ENCODE measurements at regions not wholly inside any gene's neighbourhood (a gene's known extent, or its start where the extent isn't known, plus 50 kb on each side); places are given as distances from the start of the nearest gene placed in this dataset.
"Not testable (repeated sequence)": the region's sequence is repeated elsewhere in the genome, so short reads cannot be mapped to it uniquely, and the experiment has no call there.

DNA sequence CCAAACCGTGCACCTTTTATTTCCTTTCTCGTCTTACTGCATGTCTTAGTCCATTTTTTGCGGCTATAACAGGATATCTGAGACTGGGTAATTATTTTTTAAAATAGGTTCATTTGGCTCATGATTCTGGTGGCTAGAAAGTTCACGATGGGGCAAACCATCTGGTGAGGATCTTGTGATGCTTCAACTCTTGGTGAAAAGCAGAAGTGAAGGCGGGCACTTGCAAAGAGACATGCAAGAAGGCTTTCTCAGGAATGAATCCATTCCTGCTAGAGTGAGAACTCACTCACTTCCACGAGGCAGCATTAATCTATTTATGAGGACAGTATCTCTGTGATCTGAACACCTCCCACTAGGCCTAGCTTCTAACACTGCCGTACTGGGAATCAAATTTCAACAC is 327.1 kb upstream of the RBMS1 start:
- DNase-seq, result no peak

DNA sequence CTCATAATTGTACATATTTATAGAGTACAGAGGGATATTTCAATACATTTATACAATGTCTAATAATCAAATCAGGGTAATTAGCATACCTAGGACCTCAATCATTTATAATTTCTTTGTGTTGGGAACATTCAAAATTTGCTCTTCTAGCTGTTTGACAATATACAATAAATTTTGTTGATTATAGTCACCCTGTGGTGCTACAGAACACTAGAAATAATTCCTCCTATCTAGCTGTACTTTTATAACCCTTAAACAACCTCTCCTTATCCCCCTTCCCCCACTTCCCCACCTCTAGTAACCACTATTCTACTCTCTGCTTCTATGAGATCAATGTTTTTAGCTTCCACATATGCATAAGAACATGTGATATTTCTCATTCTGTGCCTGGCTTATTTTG is 328.4 kb upstream of the RBMS1 start:
- no peak for DNase-seq

DNA sequence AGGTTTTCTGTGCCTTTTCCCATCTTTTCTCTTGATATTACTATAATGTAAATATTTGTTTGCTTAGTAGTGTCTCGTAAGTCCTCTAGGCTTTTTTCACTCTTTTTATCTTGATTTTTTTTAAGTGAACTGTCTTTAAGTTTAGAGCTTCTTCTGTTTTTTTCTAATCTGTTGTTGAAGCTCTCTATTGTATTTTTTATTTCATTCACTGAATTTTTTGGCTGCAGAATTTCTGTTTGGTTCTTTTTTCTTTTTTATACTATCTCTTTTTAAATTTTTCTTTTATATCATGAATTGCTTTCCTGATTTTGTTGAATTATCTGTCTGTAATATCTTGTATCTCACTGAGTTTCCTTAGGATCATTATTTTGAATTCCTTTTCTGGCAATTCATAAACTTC is 331.8 kb upstream of the RBMS1 start:
- DNase-seq, result no peak

DNA sequence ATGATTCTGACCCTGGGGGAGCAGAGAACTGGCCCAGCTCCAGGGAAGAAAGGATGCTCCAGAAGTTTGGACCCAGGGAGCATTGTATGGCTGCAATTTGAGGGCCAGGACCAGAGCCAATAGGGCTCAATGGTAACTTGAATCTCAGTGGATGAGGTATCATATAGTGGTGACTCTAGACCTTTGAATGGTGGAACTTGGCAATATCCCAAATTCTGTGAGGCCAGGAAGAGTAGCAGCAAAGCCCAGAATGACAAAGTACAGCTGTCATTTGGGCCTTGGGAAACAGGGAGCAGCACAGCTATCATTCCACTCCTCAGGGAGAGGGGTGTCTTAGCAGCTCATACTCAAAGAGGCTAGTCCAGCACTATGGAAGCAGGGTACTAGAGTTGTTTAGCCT is 332.9 kb upstream of the RBMS1 start:
- no peak for DNase-seq

DNA sequence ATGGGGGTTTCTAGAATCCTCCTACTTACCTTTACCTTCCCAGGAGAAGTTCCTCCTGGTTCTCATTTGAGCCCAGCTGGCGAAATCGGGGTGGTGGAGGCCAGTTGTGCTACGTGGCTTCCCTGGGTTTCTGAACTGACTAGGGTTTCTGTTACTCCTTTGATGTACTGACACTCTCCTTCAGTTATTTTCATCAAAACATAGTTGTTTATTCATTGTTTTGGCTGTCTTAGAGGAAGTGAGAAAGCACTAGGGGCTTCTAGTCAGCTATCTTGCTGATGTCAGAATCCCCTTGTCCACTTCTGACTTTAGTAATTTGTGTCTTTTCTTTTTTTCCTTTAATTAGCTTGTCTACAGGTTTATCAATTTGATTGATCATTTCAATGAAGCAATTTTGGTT is 332.2 kb upstream of the TANK start:
- no peak for DNase-seq

DNA sequence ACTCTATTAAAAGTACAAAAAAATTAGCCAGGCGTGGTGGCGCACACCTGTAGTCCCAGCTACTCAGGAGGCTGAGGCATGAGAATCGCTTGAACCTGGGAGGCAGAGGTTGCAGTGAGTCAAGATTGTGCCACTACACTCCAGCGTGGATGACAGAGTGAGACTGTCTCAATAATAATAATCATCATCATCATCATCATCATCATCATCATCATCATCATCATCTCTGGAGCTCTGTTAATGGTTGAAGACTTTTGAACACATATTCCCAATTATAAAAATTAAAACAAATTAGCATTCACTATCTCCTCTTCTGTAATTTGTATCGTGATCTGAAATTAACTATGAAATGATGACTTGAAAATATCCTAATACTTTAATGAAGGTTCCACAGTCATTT is 327.8 kb upstream of the TANK start:
- not testable (repeated sequence) for DNase-seq

DNA sequence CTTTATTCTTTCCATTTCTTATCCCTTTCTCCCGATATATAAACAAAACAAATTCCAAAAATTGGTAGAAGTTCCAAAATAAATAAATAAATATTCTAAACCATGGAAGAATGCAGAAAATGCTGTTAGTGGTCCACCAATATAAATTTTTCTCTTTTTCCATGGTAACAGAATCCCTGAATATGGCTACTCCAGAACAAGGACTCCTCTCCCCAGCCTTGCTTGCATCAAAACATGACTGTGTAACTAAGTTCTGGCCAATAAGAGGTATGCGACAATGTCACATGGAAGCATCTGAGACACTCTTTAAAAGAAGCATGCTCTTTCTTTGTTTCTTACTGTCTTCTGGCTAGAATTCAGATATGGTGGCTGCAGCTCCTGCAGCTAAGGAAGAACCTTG is 325.1 kb upstream of the TANK start:
- no peak for DNase-seq

DNA sequence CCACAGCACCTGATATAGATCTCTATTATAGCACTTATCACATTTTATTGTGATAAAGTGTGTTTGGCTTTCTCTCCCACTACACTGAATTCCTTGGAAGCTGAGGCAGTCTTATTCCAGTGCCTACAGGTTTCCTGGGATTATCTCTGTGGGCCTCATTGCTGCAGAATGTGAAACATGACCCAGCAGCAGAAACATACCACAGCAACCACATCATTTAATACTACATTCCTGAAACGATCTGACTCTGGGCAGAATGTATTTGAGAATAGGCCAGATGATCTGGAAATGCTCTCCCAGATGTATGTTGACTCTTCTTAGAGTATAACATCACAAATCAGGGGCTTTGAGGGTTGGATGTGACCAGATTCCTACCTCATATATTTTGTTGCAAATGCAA is 323.5 kb upstream of the TANK start:
- DNase-seq, result no peak

DNA sequence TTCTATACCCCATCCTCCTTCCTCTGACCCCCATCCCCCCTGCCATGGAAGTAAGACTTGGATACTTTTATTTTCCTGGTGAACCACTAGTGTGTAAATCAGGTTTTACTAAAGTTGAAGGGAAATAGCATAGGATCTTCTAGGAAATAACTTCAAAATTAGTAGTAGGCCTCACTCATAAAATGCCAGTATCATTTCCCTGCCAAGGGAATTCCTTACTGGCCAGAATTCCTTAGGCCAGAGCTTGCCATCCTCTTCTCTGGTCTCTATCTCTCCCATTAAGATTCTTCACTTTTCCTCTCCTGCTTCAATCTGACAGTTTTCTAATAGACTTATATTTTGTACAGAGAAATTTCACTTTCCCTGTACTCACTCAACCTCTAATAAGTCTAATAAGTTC is 322.8 kb upstream of the TANK start:
- no peak for DNase-seq

DNA sequence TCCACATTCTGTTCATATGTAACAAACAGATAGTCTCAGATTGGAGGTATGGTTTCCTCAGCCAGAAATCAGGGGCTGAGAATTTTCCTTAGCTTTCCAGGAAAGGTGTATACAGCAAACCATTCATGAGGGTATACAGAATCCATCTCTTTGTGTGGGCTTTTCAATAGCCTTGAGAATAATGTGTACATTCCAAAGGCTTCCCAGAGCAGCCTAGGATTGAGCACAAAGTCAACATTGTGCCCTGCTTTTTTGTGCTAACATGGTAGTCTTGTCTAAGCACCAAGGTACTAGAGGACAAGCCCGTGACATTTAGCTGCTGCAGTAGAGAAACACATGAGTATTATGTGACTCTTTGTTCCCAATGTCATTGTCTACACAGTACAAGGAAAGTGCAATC is 322.1 kb upstream of the TANK start:
- DNase-seq, result no peak

DNA sequence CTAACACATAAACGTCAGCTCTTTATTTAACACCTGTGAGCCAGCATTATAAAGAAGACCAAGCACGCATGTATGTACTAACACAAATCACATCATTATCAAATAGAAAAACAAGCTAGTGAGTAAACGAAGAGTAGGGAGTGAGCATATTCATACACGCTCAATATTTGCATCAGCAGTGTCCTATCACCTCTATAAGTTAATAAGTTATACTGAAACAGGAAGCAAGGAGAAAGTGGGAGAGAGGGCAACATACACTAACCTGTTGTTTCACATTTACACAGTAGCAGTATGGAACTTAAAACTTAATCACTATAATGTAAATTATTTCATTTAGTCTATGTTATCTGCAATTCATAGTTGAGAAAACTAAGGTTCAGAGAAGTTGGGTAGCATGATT is 321.5 kb upstream of the TANK start:
- no peak for DNase-seq

DNA sequence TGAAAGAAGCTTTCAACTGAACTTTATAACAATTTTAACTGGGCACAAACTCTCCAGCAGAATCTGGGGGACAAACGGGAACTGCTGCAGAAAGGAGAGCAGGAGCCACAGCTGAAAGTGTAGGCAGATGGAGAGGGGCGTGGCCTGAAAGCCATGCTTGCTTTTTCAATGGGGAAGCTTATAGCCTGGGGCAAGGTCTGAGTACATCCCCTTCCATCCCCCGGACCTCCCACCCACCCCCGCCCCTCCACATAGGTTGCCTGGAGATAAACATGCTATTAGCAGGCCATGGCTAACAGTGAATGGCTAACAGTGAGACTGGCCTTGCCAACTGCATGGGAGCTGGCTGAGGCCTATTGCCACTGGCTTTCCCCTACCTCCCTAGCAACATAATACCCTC is 317.9 kb upstream of the TANK start:
- DNase-seq, result no peak

DNA sequence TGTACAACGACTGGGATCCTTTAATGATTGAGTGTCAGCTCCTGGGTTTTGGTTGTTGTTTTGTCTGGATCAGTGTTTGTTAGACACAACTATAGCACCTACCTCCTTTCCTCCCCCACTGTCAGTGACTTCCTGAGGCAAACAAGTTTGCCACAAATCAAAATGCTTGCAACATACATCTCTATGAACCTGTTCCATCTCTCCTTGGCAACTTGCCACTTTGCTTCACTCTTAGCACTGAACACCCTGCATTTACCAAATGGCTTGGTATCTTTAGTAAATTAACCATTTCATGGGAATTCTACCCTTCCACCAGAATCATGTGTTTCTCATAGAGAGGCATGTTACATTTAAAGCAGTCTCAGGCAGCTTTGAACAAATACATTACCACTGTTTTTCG is 301.1 kb upstream of the TANK start:
- no peak for DNase-seq

DNA sequence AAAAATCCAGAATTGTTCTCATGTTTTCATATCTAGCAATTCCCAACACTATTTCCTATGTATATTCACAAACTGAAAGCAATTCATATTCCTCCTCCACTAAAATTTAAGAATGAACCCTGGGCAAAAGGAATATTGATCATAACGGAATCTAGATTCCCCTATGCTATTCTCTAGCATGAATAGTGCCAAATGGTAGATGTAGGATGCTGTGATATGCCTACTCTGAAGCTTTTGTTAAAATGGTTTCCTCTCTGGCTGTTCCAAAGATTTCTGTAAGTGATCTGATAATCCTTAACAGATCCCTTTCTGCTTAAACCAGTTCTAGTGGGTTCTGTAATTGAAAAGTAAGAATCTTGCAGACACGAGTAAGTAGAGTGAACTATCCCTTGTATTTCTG is 298.0 kb upstream of the TANK start:
- no peak for DNase-seq

DNA sequence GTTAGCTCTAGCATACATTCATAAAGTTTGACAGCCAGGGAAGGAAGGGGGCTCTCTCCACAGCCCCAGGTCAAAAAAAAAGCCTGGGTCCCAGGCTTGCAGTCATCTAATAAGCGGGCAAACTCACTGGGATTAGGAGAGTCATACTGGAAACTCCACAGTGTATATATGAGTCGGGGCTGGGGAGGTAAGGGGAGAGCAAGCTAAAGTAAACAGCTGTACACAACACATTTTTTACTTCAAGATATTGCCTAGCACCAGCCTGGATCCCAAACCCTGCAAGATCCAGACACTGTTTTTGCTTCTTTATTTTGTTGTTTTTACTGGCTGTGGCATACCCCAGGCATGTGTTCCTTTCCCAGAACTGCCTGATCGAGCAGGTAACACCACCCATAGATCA is 291.3 kb upstream of the TANK start:
- DNase-seq, result no peak

DNA sequence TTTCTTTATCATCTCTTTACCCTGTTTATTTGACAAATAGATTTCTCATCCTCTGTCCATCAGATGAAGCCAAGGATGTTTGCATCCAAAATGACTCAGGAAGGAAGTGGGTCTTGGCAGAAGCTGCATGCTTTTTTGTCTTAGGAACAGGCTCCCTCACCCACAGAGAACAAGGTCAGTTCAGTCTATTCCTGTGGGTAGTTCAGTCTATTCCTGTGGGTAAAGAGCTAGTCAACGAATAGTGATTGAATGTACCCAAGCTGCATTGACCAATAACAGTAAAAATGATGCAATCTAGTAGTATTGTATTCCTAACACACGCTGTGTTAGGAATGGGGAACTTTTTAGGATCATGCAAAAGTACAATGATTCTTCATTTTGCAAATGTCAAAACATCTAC is 290.8 kb upstream of the TANK start:
- no peak for DNase-seq

DNA sequence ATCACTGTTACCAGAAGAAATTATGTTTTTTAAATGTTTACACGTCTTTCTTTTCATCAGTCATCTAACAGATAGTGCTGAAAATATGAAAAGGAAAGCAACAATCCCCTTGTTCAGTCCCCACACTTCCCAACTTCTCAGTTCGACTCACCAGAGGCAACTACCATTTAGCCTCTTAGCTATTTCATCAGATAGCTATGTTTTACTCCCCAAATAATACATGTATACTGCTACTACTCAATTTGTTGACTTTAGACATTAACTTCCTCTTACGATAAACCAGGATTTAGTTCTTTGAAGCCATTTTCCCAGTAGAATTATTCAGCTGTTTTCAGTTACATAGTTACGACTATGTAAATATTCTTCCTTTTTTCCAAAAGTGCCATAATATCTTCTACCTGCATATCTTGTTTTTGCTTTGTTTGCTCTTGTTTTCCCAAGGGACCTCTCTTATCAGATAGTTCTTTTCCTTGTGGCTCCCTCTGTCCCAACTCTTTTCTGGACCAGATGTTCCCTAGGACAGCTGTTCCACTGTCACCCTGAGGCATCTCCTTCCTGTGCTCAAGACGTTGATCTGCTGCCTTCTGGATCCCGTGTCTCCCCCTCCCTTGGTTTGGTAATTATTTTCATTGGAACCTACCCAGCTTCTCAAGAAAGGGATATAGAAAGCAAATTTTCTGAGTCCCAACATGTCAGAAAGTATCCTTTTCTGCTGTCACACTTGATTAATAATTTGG is 289.3 kb upstream of the TANK start:
- DNase-seq, result no peak

DNA sequence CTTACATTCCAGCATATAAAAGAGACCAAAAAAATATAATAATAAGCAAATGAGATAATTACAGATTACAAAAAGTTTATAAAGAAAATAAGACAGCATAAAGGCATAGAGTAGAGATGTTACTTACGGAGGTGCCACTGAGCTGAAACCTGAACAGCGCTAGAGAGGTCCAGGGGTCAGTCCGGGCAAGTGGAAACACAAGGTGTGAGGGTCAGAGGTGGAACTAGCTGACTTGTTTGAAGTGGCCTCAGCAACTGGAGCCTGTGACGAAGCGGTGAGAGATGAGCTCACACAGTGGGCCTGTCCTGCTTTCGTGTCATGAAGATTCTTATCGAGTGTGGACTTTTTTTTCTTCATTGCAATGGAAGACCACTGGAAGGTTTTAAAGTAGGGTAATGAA is 288.3 kb upstream of the TANK start:
- no peak for DNase-seq

DNA sequence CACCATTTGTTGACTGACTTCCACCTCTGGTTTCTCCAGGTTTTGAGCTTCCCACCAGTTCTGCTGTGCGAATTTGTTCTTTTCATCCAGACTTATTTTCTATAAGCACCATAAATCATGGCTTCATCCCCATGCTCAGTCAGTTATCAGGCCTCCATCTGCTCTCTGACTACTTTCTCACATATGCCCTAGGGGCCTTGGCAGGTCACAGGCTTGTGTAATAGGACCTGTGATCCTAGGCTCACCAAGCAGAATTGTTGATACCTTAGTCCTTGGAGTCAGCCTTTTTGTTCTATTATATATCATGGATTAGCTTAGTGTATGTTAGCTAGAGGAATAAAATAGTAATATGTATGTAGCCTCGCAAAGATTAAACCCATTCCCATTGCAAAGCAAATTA is 284.2 kb upstream of the TANK start:
- no peak for DNase-seq

DNA sequence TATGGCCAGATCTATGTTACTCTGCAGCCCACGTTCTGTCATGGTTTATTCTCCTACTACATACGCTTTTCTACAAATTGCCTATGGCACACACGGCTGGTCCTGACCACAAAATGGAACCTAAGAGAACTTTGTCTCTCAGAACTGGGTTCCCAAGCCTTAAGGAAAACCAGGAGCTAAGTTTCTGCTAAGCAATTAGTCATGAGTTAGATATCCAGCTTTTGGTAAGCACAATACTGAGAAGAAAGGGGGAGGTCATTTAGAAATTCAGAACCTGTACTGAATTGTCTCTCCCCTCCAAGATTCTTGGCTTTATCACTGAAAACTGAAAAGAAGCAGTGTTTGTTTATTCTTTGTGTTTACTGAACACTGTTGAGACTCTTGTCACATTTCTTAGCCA is 283.5 kb upstream of the TANK start:
- DNase-seq, result no peak

DNA sequence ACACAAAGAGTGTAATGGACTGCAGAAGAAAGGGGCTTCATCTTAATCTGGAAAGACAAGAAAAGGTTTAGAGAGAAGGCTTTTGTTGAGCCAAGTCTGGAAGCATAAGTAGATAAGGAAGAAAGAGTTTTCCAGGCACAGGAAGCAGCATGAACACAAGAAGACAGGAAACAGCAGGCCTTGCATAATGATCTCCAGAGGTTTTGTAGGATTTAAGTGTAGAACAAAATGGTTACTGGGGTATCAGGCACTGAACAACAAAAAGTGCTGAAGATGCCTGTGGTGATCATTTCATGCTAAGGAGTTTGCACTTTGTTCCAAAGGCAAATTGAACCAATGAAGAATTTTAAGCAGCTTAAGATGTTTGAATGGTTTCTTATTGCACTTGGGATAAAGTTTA is 281.6 kb upstream of the TANK start:
- no peak for DNase-seq

DNA sequence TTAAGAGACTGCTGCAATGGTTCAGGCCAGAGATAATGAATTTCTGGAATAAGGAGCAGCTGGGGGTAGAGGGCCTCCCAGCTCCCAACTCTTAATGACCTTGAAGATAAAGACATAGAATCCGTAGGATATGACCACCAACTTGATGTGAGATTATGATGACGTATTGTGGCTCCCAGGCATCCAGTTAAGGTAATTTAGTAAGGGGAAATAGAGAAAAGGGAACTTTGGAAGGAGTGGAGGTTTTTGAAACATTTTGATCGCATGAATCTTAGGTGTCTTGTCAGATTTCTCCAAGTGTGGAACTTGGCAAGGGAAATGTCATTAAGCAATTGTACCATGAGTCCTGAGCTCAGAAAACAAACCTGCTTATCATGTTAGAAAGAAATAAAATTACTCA is 277.3 kb upstream of the TANK start:
- no peak for DNase-seq

DNA sequence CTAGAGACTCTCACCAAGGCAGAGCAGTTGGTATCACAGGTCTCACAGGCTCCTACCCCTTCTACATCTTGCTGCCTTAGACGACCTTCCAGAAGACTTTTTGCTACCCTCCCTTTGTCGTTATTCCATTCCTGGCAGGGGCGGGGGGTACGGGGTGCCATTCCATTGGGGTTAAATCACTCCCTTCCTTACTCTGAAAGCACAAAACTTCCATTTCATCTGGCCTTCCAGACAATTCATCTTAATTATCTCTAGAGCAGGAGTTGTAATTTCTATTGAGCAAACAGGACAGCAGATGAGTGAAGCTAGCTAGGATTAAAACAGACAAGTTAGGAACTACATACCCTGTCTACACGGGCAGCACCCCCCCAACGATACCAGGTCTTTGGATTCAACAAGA is 276.2 kb upstream of the TANK start:
- no peak for DNase-seq

DNA sequence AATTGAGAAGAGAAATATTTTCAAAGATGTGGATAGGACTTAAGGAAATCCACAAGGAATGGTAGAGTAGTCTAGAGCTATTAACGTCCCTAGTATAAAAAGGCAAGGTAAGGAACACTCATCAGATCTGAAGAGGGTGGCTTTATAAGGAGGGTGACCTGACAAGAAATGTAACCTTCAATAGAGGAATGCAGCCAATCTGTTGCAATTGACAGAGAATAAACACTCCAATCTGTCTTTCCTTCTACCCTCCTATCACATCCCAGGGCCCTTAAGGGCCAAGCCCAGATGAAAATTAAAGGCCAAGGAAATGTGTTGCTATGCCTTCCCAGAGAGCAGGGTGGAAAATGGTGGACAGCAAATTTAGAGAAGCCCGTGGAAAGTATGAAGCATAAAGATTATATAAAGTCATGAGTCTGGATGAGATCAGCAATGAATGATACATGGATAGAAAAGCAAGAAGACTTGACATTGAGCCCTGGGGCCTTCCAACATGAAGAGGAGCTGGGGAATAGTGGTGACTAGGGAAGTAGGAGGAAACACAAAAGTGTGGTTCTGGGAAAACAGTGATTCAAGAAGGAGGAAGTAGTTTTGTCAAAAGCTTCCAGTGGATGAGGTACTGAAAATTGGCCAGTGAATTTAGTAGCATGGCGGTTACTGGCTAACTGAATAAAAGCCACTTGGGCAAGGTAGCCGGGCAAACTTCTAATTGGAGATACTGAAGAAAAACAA is 270.6 kb upstream of the TANK start:
- no peak for DNase-seq
